Hepatocyte (in vitro differentiated cells): ENCODE measurements at regions not wholly inside any gene's neighbourhood (a gene's known extent, or its start where the extent isn't known, plus 50 kb on each side); places are given as distances from the start of the nearest gene placed in this dataset.

Source experiments
- EZH2 ChIP-seq: fragments of 200-600 bp; sonication (generic); IDR thresholded peaks from 2 replicates; pipeline ENCODE4 v1.6.1; 2016; ENCODE audit warnings: antibody characterized with exemption, mild to moderate bottlenecking, borderline replicate concordance
- EZH2phosphoT487 ChIP-seq: fragments of 200-600 bp; sonication (generic); IDR thresholded peaks from one replicate; pipeline ENCODE4 v1.6.1; 2018; ENCODE audit warnings: antibody characterized with exemption, mild to moderate bottlenecking, low read depth, moderate library complexity; ENCODE audit not compliant: unreplicated experiment, severe bottlenecking
- TF ChIP-seq, protein P1 (sequence below): fragments of 200-600 bp; sonication (generic); IDR thresholded peaks from 2 replicates; pipeline ENCODE4 v1.5.1; 2016; ENCODE audit warnings: antibody characterized with exemption, mild to moderate bottlenecking; ENCODE audit not compliant: poor library complexity

DNA sequence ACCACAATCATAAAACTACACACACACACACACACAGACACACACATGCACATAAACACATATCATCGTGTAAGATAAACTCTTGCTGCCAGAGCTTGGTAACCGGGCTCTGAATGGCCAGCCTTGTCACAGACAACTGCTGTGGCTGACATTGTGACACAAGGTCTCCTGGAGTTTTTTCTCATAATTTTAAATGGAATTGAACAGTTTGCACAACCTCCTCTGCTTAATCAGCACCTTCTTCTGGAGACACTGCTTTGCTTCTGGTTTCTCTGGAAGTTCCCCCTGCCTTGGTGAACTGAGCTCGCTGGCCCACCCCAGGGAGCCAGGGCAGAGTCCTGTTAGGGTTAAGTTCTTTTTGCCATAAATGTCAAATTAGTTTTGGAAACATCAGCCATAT lies 115.4 kb downstream of the UTP18 start:
- TF ChIP-seq EZH2 (no peak), EZH2phosphoT487 (no peak)
- TF ChIP-seq, protein P1, sequence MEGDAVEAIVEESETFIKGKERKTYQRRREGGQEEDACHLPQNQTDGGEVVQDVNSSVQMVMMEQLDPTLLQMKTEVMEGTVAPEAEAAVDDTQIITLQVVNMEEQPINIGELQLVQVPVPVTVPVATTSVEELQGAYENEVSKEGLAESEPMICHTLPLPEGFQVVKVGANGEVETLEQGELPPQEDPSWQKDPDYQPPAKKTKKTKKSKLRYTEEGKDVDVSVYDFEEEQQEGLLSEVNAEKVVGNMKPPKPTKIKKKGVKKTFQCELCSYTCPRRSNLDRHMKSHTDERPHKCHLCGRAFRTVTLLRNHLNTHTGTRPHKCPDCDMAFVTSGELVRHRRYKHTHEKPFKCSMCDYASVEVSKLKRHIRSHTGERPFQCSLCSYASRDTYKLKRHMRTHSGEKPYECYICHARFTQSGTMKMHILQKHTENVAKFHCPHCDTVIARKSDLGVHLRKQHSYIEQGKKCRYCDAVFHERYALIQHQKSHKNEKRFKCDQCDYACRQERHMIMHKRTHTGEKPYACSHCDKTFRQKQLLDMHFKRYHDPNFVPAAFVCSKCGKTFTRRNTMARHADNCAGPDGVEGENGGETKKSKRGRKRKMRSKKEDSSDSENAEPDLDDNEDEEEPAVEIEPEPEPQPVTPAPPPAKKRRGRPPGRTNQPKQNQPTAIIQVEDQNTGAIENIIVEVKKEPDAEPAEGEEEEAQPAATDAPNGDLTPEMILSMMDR, result no peak
